ENCODE measurements at regions not wholly inside any gene's neighbourhood (a gene's known extent, or its start where the extent isn't known, plus 50 kb on each side); places are given as distances from the start of the nearest gene placed in this dataset.

DNA sequence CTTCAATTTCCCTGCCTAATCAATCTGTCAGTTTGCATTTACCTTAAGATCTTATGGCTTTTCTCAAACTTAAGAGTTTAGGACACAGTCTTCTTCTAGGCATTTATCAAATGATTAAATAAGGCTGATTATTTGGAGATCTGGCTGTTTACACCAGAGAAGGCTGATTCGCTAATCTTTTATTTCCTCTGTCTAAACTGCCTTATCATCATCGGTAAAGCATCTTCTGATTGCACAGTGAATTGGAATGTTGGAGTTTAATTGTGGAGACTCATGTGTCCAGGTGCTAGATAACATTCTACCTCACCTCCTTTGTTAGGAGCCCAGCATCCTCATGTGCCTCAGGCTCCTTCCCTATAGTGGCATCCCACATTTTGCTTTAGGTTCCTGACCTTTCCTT lies 100.3 kb upstream of the DDIT4L start:
- no peak overlapping the region for H3K27ac ChIP-seq (ENCODE audit: low read depth, low read length)
- H3K79me2 ChIP-seq (ENCODE audit: control insufficient read depth, insufficient read depth, low read length, poor library complexity): no peaks in the 10 kb centered on the region
- H2BK120ac ChIP-seq (ENCODE audit: insufficient read depth, low read length, poor library complexity): no peak overlapping the region
- no peak overlapping the region for H2AK5ac ChIP-seq (ENCODE audit: low read length)
- H3K9ac ChIP-seq (ENCODE audit: low read length): no peak overlapping the region
- no peak overlapping the region for H3K18ac ChIP-seq (ENCODE audit: low read length)
- no peak overlapping the region for H2BK5ac ChIP-seq (ENCODE audit: low read depth, low read length, poor library complexity)
- peak; percentile 79 to 92 for DNase-seq
- H3K4me1 ChIP-seq (ENCODE audit: control insufficient read depth in 1 of 2, insufficient read depth in 2 of 2, low read length in 2 of 2): no peaks in the 10 kb centered on the region
- no peak overlapping the region for H4K12ac ChIP-seq (ENCODE audit: low read depth, low read length)
- H2BK12ac ChIP-seq (ENCODE audit: low read length): no peak overlapping the region
- H3K27me3 ChIP-seq (ENCODE audit: insufficient read depth, low read length): no peaks in the 10 kb centered on the region
- H2AFZ ChIP-seq (ENCODE audit: insufficient read depth, low read length, poor library complexity): no peak overlapping the region
- no peaks in the 10 kb centered on the region for H3K79me1 ChIP-seq (ENCODE audit: low read length)
- no peak overlapping the region for H3K4me3 ChIP-seq (ENCODE audit: low read depth, low read length)
- H3K4ac ChIP-seq (ENCODE audit: low read depth, low read length): no peak overlapping the region
- H3K36me3 ChIP-seq (ENCODE audit: control insufficient read depth in 1 of 2, insufficient read depth in 2 of 2, low read length in 2 of 2): no peaks in the 10 kb centered on the region
- no peaks in the 10 kb centered on the region for H3K9me3 ChIP-seq (ENCODE audit: insufficient read depth, low read depth, low read length)
- no CpG with 5 or more reads among the region's 2 CpGs for WGBS (ENCODE audit: extremely low coverage, insufficient coverage, insufficient read length)
- no peak overlapping the region for H4K8ac ChIP-seq (ENCODE audit: low read depth, low read length)
- no peak overlapping the region for H3K4me2 ChIP-seq (ENCODE audit: low read length)
- no peak overlapping the region for H3K23ac ChIP-seq (ENCODE audit: low read length)
- no peak overlapping the region for H3K14ac ChIP-seq (ENCODE audit: low read length)
- H4K91ac ChIP-seq (ENCODE audit: low read depth, low read length): no peak overlapping the region

GRCh38 chr4:100289946-100290345 lies 99.7 kb upstream of the DDIT4L start:
- Histone ChIP-seq H3K23ac (ENCODE audit: low read length) (no peak overlapping the region), H3K27me3 (ENCODE audit: insufficient read depth, low read length) (no peaks in the 10 kb centered on the region), H3K14ac (ENCODE audit: low read length) (no peak overlapping the region), H2AK5ac (ENCODE audit: low read length) (no peak overlapping the region), H3K4me3 (ENCODE audit: low read depth, low read length) (no peak overlapping the region), H3K4me2 (ENCODE audit: low read length) (no peak overlapping the region), H3K79me2 (ENCODE audit: control insufficient read depth, insufficient read depth, low read length, poor library complexity) (no peaks in the 10 kb centered on the region), H3K9ac (ENCODE audit: low read length) (no peak overlapping the region), H2BK5ac (ENCODE audit: low read depth, low read length, poor library complexity) (no peak overlapping the region), H2BK12ac (ENCODE audit: low read length) (no peak overlapping the region), H3K4ac (ENCODE audit: low read depth, low read length) (no peak overlapping the region), H3K18ac (ENCODE audit: low read length) (no peak overlapping the region), H3K36me3 (ENCODE audit: control insufficient read depth in 1 of 2, insufficient read depth in 2 of 2, low read length in 2 of 2) (no peaks in the 10 kb centered on the region), H3K4me1 (ENCODE audit: control insufficient read depth in 1 of 2, insufficient read depth in 2 of 2, low read length in 2 of 2) (no peaks in the 10 kb centered on the region), H4K12ac (ENCODE audit: low read depth, low read length) (no peak overlapping the region), H3K9me3 (ENCODE audit: insufficient read depth, low read depth, low read length) (no peaks in the 10 kb centered on the region), H3K79me1 (ENCODE audit: low read length) (no peaks in the 10 kb centered on the region), H3K27ac (ENCODE audit: low read depth, low read length) (no peak overlapping the region), H4K8ac (ENCODE audit: low read depth, low read length) (no peak overlapping the region), H2BK120ac (ENCODE audit: insufficient read depth, low read length, poor library complexity) (no peak overlapping the region), H4K91ac (ENCODE audit: low read depth, low read length) (no peak overlapping the region), H2AFZ (ENCODE audit: insufficient read depth, low read length, poor library complexity) (no peak overlapping the region)
- DNase-seq: no peak
- WGBS (ENCODE audit: extremely low coverage, insufficient coverage, insufficient read length): no CpG with 5 or more reads among the region's 1 CpG

DNA sequence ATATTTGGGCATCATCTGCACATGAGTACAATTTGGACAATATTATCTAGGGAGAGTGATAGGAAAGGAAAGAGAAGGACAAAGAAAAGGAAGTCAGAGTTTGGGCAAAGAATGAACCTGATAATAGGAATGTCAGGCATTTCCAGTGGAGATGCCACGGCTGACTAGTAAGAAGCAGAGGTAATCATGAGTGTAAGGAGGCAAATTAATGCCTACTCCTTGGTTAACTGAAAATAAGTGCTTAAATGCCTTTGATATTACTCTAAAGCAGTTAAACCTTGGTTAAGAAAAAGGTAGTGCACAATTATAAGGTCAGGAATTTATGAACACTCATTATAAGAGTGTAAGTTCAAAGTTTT lies 99.2 kb upstream of the DDIT4L start:
- Histone ChIP-seq H3K4ac (ENCODE audit: low read depth, low read length) (no peak overlapping the region), H3K36me3 (ENCODE audit: control insufficient read depth in 1 of 2, insufficient read depth in 2 of 2, low read length in 2 of 2) (no peaks in the 10 kb centered on the region), H2AK5ac (ENCODE audit: low read length) (no peak overlapping the region), H3K27me3 (ENCODE audit: insufficient read depth, low read length) (no peaks in the 10 kb centered on the region), H3K23ac (ENCODE audit: low read length) (no peak overlapping the region), H4K12ac (ENCODE audit: low read depth, low read length) (no peak overlapping the region), H3K79me2 (ENCODE audit: control insufficient read depth, insufficient read depth, low read length, poor library complexity) (no peaks in the 10 kb centered on the region), H3K4me2 (ENCODE audit: low read length) (no peak overlapping the region), H3K9ac (ENCODE audit: low read length) (no peak overlapping the region), H2BK5ac (ENCODE audit: low read depth, low read length, poor library complexity) (no peak overlapping the region), H2BK120ac (ENCODE audit: insufficient read depth, low read length, poor library complexity) (no peak overlapping the region), H4K8ac (ENCODE audit: low read depth, low read length) (no peak overlapping the region), H2AFZ (ENCODE audit: insufficient read depth, low read length, poor library complexity) (no peak overlapping the region), H3K18ac (ENCODE audit: low read length) (no peak overlapping the region), H3K14ac (ENCODE audit: low read length) (no peak overlapping the region), H4K91ac (ENCODE audit: low read depth, low read length) (no peak overlapping the region), H3K79me1 (ENCODE audit: low read length) (no peaks in the 10 kb centered on the region), H2BK12ac (ENCODE audit: low read length) (no peak overlapping the region), H3K4me1 (ENCODE audit: control insufficient read depth in 1 of 2, insufficient read depth in 2 of 2, low read length in 2 of 2) (no peaks in the 10 kb centered on the region), H3K9me3 (ENCODE audit: insufficient read depth, low read depth, low read length) (no peaks in the 10 kb centered on the region), H3K4me3 (ENCODE audit: low read depth, low read length) (no peak overlapping the region), H3K27ac (ENCODE audit: low read depth, low read length) (no peak overlapping the region)
- peak; percentile 45 to 69 for DNase-seq
- no CpG with 5 or more reads among the region's 1 CpG for WGBS (ENCODE audit: extremely low coverage, insufficient coverage, insufficient read length)

DNA sequence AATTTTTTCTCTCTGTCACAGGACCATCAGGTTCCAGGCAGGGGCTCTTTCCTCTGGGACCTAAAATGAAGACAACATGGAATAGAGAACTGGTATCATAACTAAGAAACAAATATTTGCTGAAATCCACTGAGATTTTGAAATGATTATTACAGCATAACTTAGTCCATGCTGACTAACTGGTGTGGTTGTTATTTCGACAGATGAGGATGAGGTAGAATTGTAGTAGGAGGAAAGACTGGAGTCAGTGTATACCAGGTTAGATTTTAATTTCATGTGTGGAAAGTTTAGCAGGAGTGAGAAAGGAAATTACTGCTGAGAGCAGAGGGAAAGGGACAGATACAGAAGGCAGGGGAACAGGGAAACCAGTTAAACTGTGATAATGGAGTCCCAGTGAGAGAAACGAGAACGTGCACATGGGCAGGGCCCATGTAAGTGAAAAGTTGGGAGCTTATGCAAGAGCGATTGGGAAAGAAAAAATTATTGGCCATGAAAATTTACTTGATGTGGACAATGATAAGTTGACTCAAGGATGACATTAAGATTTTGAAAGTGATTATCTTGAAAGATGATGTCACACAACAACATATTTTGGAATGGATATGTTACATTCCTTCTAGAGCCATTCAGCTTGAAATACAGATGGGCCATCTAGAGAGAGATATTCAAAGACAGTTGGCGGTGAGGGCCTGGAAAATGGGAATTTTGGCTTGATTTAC lies 98.7 kb upstream of the DDIT4L start:
- H3K36me3 ChIP-seq (ENCODE audit: control insufficient read depth in 1 of 2, insufficient read depth in 2 of 2, low read length in 2 of 2): no peaks in the 10 kb centered on the region
- H2AK5ac ChIP-seq (ENCODE audit: low read length): no peak overlapping the region
- H2AFZ ChIP-seq (ENCODE audit: insufficient read depth, low read length, poor library complexity): no peak overlapping the region
- H3K23ac ChIP-seq (ENCODE audit: low read length): no peak overlapping the region
- no peak overlapping the region for H3K27ac ChIP-seq (ENCODE audit: low read depth, low read length)
- no peak overlapping the region for H2BK5ac ChIP-seq (ENCODE audit: low read depth, low read length, poor library complexity)
- no peak overlapping the region for H4K91ac ChIP-seq (ENCODE audit: low read depth, low read length)
- no peak overlapping the region for H3K4ac ChIP-seq (ENCODE audit: low read depth, low read length)
- no peak overlapping the region for H4K8ac ChIP-seq (ENCODE audit: low read depth, low read length)
- H3K9me3 ChIP-seq (ENCODE audit: insufficient read depth, low read depth, low read length): no peaks in the 10 kb centered on the region
- H3K4me2 ChIP-seq (ENCODE audit: low read length): no peak overlapping the region
- no peak overlapping the region for H3K14ac ChIP-seq (ENCODE audit: low read length)
- no peak overlapping the region for H3K4me3 ChIP-seq (ENCODE audit: low read depth, low read length)
- no peak overlapping the region for H4K12ac ChIP-seq (ENCODE audit: low read depth, low read length)
- no peaks in the 10 kb centered on the region for H3K79me2 ChIP-seq (ENCODE audit: control insufficient read depth, insufficient read depth, low read length, poor library complexity)
- no peak overlapping the region for H2BK120ac ChIP-seq (ENCODE audit: insufficient read depth, low read length, poor library complexity)
- no CpG with 5 or more reads among the region's 5 CpGs for WGBS (ENCODE audit: extremely low coverage, insufficient coverage, insufficient read length)
- no peak overlapping the region for H2BK12ac ChIP-seq (ENCODE audit: low read length)
- no peak overlapping the region for H3K9ac ChIP-seq (ENCODE audit: low read length)
- peak; percentile 25 to 97 for DNase-seq
- no peak overlapping the region for H3K18ac ChIP-seq (ENCODE audit: low read length)
- H3K79me1 ChIP-seq (ENCODE audit: low read length): no peaks in the 10 kb centered on the region
- no peaks in the 10 kb centered on the region for H3K27me3 ChIP-seq (ENCODE audit: insufficient read depth, low read length)
- H3K4me1 ChIP-seq (ENCODE audit: control insufficient read depth in 1 of 2, insufficient read depth in 2 of 2, low read length in 2 of 2): no peaks in the 10 kb centered on the region
